ENCODE measurements at regions not wholly inside any gene's neighbourhood (a gene's known extent, or its start where the extent isn't known, plus 50 kb on each side); places are given as distances from the start of the nearest gene placed in this dataset.

DNA sequence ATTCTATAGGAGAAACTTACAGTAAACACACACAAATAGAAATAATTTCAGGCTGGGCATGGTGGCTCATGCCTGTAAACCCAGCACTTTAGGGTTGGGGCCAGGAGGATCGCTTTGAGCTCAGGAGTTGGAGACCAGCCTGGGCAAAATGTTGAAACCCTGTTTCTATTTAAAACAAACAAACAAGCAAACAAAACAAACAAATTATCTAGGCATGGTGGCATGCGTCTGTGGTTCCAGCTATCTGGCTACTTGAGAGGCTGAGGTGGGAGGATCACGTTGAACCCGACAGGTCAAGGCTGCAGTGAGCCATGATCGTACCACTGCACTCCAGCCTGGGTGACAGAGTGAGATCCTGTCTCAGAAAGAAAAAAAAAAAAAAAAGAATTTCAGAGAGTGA, 64.0 kb downstream of the NHLRC1 start:
- no peak for TF ChIP-seq BHLHE40 (IDR thresholded peaks at IDR 0.05; ENCODE audit: low read depth, low read length)
- TF ChIP-seq PHF8 (IDR thresholded peaks at IDR 0.05; ENCODE audit: borderline replicate concordance, low read depth), result no peak
- no peak for TF ChIP-seq EP300 (IDR thresholded peaks at IDR 0.05)
- TF ChIP-seq, protein P1, sequence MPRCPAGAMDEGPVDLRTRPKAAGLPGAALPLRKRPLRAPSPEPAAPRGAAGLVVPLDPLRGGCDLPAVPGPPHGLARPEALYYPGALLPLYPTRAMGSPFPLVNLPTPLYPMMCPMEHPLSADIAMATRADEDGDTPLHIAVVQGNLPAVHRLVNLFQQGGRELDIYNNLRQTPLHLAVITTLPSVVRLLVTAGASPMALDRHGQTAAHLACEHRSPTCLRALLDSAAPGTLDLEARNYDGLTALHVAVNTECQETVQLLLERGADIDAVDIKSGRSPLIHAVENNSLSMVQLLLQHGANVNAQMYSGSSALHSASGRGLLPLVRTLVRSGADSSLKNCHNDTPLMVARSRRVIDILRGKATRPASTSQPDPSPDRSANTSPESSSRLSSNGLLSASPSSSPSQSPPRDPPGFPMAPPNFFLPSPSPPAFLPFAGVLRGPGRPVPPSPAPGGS (IDR thresholded peaks at IDR 0.05), result no peak
- no peak for TF ChIP-seq SREBF2 (IDR thresholded peaks at IDR 0.05)
- TF ChIP-seq, protein P2, sequence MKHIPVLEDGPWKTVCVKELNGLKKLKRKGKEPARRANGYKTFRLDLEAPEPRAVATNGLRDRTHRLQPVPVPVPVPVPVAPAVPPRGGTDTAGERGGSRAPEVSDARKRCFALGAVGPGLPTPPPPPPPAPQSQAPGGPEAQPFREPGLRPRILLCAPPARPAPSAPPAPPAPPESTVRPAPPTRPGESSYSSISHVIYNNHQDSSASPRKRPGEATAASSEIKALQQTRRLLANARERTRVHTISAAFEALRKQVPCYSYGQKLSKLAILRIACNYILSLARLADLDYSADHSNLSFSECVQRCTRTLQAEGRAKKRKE (CRISPR knock-in tag; IDR thresholded peaks at IDR 0.05; ENCODE audit: low read depth), result no peak
- no peak for TF ChIP-seq CTCF (IDR thresholded peaks at IDR 0.05)
- TF ChIP-seq POLR2A (IDR thresholded peaks at IDR 0.05; ENCODE audit: low read length), result no peak
- TF ChIP-seq RFX5 (IDR thresholded peaks at IDR 0.05), result no peak
